ENCODE measurements at regions not wholly inside any gene's neighbourhood (a gene's known extent, or its start where the extent isn't known, plus 50 kb on each side); places are given as distances from the start of the nearest gene placed in this dataset.

DNA sequence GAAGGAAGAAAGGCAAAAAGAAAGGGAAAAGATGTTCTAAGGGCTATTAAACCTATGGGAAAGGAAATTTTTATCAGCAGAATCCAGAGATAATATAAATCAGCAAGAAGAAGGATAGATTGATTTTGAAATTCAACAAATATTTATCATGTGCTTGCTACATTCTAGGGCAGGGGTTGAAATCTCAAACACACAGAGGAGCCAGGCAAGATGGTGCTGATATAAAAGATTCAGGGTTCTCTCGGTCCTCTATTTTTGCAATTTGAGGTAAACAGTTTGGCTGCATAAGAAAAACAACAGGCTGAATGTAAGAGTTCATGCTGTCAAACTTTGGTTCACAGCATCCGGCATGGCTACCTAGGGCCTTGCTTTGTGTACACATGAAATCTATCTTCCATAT, 109.6 kb upstream of the BMP2 start:
- no peak for DNase-seq

DNA sequence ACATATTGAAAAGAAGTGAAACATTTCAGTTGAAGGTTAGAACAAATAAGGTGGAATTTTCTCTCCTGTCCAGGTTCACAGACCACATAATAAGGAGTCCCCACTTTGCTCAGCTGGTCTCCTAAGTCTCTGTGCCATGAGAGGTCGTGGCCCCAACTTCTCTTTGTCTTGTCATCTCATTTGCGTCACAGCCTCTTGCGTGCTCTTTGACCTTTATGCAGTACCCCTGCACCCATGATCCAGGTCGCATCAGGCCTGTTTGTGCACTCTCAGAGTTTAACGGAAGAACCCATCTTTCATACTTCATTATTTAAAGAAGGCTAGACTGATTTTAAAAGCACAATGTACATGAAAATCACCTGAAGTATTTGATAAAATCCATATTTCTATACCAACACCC, 110.4 kb upstream of the BMP2 start:
- no peak for DNase-seq

DNA sequence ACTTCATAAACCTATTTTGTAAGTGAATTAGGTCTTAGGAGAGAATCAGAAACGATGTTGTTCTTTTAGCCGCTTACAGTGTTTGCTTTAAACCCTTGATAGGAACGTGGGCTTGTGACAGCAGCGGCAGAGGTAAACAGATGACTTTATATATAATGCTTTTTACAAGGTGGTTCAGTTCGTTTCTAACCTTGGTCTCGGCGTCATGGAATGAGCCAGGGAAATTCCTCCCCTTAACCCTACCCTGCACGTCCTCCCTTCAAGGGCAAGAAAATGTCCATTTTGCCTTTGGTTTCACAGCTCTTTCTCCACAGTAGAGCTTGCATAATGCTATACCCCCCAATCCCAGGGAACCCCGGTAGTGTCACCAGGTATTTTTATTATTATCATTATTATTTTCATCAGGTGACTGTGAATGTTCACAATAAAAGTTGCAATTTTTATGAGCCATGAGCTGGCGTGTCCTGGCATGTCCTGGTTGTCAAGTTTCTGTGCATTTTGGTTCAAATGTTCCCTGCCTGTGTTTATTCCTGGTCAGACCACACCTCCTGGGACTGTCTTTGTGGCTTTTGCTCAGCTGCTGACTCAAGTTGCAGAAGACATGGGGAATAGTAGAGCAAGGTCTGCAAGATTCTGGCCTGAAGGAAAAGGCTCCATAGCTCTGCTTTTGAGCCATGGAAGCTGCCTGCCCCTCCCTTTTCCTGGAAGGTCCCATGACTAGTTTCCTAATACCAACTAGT, 112.8 kb upstream of the BMP2 start:
- DNase-seq, result no peak

DNA sequence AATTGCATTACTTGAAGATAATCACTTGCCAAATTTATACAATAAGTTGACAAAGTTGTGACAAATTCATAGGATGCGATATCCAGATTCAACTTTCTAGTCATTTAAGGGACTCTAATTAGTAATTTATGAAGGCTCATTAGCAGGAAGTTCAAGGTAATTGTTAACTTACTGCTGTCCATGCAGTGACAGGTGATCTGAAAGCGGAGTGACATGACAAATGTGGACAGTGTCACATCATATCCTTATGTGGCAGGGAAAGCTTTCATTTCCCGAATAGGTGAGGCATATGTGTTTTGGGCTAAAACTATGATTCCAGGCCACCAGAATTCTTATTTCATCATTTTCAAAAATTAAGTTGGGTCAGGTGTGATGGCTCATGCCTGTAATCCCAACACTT, 115.9 kb upstream of the BMP2 start:
- DNase-seq, result no peak

DNA sequence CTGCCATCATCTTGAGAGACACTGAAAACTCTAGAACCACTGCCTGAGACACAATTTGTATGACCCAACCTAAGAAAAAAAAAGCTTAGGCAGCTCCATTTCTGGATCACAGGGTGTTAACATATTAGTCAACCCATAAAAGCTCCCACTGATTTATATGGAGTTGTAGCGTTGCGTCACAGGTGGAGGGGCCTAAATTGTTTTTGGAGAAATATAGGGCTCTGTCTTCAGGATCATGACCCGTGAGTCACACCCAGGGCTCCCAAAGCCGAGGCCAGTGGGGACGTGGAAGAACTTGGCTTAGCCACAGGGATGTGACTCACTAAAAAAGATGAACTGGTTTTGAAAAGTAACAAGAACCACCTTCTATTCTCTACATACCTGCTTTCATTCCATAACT, 116.5 kb upstream of the BMP2 start:
- no peak for DNase-seq

DNA sequence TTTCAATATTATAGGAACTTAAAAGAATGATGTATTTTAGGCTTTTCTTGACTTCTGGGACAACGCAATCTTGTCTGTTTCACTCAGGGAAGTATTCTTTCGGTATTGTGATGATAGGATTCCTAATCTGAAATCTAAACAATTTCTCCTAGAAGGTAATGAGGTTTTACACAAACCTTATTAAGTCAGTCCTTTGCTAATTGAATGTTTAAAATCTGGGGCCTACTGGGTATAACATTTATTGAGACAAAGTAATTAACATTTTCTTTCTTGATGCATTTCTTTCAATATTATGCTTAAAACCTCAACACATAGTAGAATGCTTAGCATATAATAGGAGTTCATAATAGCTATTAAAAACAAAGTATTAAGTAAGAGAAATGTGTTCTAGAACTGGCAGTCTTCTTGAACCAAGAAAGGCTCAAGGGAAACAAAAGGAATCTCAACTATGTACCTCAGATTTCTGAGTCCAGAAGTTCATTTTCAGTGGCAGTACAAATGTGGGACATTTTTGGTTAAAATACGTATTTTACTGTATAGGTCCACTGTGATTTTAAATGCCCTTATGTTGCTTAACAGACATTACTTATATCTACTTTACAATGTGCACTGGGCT, 121.4 kb upstream of the BMP2 start:
- DNase-seq, result no peak

DNA sequence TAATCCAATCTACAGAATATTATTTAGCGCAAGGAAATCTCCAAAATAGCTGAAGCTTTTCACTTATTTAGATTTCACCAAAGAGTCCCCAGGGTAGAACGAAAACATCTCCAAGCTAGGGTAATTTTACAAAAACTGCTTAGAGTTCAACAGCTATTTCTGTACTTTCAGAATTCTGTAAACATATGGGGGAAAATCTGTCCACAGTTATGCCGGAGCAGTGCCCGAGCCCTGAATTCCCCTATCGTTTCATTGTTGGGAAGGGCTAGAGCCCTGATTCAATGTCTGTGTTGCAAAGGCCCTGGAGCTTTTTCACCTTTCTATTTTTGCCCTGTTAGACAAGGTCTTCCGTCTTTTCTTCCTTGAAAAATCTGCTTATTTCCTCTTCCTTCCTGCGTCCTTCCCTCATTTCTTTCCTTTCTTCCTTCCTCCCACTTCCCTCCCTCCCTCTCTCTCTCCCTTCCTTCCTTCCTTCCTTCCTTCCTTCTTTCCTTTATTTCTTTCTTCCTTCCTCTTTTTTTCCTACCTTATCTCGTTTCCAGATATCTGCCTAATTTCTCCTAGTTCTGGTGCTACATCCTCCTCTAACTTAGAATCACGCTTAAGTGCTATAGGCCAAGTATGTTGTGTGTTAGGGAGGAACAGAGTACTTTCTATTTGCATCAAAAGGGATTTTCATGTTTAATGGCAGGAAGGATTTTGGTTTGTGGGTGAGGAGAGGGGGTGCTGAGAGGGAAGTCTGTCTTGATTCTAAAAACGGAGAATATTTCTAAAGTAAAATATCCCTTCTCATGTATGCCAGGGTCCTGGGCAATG, 122.5 kb upstream of the BMP2 start:
- no peak for DNase-seq

DNA sequence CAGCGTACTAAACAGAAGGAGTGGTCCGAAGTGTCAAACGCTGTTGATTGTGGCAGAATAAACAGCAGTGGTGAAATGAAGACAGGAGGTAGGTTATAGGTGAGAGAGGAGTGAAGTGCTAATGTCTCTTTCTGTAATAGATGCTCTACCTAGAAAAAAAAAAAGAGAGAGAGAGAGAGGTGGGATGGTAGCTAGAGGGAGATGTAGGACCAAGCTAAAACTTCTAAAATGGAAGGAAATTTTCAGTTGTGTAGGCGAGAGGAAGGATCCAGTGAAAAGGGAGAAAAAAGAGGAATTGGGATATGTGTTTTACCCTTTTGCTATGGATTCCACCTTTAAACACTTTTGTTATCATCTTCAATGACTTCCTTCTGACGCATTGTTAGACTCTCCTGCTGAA, 126.5 kb upstream of the BMP2 start:
- no peak for DNase-seq

DNA sequence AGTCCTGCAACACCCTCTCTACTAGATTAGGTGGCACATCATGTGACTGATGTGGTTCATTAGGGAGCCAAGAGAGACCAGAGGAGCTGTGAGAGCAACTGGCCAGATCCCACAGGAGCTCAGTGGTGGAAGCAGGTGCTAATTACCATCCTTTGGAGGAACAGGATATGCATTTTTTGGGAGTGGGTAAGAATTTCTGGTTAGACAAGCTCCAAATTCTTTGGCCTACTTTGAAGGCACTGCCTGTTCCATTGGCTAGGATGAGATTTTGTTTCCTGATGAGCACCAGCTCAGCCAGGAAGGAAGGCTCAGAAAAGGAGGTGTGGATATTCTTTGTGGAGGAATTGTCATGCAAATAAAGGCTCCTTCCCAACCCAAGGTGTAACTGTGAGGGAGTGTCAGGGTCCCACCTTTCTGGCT, 130.3 kb upstream of the BMP2 start:
- no peak for DNase-seq

DNA sequence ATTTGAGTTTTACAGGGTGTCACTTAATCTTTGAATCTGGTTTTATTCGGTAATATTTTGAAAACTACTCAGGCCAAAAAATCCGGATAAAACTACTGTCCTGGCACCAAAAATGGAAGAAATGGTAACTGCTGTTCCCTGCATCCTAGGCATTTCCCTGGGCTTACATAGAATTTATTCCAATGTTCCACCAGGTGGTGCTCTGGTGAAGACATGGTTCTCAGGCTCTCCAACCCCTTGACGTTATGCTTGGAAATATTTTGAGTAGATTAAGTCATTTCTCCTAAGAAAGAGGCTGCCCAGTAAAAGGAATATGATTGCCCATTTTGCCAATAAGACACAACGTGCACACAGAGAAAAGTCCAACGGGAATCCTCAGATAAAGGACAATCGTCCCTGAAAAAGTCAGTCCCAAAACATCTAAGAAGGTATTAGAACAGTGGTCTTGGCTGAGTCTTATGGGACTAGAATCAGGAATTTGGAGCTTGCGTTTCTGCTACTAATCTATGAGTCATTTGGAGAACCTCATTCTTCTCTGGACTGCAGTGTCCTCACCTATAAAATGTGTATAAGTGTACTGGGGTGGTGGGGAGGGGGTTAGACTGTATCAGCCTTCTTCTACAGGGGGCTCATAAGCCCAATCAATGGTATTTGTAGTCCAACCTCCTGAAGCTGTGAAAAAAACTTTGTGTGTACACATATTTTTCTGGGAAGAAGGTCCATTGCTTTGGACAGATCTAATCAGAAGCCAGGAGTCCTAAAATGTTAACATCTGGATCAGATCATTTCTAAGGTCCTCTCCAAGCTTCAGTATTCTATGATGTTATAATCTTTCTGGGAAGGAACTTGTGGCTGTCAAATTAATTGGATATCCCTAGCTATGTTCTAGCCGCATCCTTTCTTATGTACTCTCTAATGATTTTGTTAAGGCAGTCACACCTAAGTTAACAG, 131.0 kb upstream of the BMP2 start:
- DNase-seq, result no peak

DNA sequence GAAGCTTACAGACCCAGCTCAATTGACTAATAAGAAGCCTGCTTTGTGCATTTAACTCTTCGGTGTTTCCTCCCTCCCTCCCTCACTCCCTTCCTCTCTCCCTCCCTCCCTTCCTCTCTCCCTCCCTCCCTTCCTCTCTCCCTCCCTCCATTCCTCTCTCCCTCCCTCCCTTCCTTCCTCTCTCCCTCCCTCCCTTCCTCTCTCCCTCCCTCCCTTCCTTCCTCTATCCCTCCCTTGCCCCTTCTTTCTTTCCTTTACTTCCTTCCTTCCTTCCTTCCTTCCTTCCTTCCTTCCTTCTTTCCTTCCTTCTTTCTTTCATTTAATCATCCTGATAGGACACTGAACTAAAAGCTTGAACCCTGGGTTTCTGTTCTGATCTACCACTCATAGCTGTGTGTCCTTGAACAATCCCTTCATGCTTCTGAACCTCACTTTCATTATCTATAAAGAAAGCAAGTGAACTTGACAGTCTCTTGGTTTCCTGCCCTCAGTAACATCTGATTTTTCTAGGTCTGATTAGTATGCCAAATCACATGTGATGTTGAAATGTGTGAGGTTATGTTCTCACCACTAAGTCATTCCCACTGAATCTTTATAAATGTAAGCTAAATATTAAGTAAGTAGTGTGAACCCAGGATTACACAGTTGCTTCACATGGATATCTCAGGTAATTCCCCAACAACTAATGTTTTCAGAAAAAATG, 132.3 kb upstream of the BMP2 start:
- DNase-seq, result no peak

DNA sequence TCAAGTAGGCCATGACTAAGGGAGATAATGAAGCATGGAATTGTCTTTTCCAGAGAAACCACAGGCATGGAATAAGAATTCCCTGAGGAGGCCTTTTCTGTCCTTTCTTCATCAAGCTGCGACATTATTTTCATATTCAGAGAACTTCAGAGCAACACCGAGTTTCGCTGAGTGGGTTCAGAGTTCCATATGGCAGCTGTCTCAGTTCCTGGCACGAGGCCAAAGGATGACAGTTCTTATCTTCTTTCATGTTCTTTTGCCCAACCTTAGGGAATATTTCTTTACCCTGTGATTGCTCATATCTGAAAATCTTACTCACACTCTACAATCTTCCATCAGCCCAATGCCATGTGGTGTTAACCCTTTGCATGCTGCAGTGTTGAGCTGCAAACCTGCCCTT, 135.3 kb upstream of the BMP2 start:
- DNase-seq, result no peak

DNA sequence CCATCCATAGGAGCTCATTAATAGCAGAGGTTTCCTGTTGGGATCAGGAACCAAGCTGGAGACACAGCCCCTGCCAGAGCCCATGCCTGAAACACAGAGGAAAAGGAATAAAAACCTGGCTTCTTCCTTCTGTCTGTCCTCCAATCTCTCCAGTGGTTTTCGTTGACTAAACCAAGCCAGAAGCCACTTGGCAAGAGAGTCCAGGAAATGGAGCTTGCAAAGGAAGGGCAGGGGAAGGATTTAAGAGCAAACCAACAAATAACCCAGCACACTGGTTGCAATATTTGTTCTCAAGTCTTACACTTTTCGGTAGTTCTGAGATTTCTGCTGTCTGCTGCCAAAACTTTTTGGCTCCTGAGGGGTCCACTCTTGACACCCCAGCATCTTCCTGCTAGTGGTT, 137.0 kb upstream of the BMP2 start:
- DNase-seq, result no peak

DNA sequence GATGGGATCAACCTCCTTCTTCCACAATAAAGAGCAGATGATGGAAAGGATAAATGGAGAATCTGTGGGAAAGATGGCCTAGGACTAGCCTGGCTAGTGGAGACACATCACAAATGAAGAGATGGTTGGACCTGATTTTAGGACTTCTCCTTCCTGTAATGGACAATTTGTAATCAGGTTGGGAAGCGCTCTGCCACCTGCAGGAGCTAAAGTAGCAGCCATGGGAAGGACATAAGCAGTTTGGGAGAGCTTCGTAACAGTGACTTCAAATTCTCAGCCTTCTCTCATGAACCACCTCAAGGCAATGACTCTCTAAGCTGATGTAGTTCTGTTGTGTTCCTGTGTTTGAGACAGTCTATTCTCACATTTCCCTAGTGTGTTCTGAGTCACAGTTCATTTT, 137.9 kb upstream of the BMP2 start:
- DNase-seq, result no peak

DNA sequence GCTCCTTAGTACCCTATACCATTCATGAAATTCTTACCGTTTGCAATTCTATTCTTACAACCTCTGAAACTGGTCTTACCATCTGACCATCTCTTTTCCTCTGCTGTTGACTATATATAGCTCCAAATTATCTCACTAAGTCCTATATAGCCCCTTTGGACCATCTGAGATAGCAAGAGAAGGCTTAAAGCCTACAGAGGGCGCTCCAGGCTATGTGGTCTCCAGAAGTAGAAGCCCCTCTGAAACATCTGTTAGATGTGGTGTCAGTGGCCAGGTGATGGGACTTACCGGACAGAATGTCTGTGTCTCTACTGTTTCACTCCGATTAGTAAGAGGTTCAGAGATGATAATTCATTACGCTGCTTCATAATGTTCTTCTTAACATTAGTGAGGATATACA, 140.7 kb upstream of the BMP2 start:
- DNase-seq, result no peak

DNA sequence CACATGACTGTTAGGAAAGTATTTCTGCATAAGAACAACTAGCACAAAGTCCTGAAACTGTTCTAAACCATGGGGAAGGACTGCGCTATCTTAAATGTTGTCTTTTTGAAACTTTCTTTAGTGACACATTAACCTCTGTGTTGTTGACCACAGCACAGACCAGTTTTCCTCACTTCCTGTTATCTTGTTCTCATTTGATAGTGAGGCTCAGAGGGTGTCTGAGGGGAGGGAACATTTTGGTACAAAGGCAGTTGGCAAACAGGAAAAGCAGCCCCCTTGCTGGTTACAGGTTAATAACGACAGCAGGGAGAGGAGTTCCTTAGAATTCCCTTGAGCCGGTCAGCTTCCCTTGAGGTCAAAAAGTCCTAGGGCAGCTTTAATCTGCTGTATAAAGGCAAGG, 143.5 kb upstream of the BMP2 start:
- DNase-seq, result no peak

DNA sequence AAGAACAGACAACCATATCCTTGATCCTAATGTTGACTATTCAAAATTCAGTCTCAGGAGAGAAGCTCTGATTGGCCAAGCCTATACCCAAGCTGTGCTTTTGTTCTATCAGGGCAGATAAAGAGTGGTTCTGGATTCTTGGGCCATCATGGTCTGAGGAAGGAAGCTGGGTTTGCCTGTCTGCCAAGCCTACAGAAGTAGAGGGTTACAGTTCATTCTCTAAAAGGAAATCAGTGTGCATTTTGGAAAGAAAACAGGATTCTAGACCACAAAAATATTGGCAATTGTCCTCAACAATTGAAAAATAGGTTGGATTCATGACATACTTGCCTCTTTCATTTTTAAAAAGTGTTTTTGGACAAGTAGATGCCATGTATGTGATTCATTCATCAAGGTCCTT, 145.4 kb upstream of the BMP2 start:
- DNase-seq, result no peak

DNA sequence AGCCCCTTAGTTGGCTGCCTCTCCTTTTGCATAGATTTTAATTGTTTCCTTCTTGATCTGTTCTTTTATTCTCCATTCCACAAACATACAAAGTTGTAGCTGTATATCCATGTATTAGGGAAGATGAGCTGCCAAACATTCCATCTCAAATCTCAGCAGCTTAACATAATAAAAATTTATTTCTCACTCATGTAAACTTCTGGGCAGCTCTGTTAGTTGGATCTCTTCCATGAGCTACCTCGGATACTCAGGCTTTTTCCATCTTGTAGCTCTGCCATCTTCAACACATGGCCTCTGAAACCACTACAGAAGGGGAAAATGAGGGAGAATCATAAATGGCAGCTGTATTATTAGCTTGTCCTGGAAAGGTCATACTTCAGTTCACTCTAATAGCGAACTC, 149.4 kb upstream of the BMP2 start:
- no peak for DNase-seq

DNA sequence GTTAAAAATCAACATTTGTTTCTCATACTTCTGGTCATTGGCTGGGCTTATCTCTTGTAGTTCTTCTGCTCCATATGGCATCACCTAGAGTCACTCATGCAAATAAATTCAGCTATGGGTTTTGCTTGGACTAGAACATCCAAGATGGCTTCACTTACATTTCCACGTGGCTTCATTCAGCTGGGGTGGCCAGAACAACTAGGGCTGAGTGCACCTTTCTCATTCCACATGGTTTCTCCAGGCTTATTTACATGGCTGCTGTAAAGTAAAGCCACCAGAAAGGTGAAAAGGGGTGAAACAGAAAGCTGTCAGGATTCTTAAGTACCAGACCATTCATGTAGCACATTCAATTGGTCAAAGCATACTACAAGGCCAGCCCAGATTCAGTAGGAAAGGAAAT, 151.1 kb upstream of the BMP2 start:
- DNase-seq, result no peak

DNA sequence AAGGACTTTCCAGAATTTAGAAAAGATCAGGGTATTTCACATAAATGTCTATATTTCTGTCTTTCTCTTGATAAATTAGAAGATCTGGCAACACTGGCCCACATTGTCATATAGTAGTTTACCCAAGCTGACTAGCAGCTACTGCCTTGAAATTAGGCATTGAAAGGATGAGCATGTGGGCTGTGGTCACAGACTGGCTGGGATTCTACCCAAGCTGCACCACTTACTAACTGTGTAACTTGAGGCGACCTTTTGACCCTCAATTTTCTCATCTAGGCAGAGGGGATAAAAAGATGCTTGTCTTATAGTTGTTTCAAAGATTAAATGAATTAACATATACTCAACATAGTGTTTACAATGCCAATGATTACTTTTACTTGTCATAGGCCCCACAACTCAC, 152.7 kb upstream of the BMP2 start:
- no peak for DNase-seq

DNA sequence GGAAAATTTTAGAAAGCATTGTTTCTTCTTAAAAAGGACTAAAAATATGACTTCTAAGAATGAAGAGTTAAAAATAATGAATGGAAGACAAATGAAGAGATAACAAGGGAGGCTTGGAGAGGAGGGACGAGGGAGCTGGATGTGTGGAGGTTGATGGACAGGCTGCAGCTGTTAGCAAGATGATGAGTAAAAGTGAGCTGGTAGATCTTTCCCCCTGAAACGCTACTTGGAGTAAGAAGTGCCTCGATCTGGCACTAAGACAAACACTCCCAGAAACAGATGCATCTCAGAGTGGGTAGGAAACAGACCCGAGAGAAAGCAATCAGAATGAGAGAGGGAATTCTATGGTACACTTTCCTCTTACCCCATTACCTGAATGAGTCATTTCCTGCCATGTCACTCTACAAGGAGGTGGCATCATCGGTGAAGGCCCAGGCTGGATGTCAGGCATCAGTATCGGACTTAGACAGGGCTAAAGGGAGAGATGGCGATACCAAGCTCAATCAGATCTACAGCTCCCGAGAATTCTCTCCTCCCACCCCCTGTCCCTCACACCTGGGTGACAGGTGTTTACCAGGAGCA, 154.1 kb upstream of the BMP2 start:
- no peak for DNase-seq

DNA sequence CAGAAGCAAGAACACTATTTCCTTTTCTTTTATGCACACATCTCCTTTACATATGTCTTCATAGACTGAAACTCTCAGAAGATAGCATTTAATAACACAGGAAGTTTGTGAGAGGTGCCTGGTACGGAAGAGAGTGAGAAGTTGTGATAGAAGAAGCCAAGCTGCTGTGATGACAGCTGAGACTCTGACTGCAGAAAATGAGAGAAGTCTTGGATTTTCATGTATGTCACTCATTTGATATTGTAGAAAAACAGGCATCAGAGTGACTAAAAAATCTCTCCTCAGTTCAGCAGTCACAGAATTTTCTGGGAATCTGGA, 154.9 kb upstream of the BMP2 start:
- DNase-seq, result no peak

All from NCI-H1436 (cell line).